A549 (cell line): ENCODE measurements at regions not wholly inside any gene's neighbourhood (a gene's known extent, or its start where the extent isn't known, plus 50 kb on each side); places are given as distances from the start of the nearest gene placed in this dataset.

Experiments used
- CEBPB ChIP-seq, 2 experiments: fragments of >200 bp in 1 of 2; sonication (Bioruptor Twin) in 1 of 2; formaldehyde crosslinking in 1 of 2; IDR thresholded peaks; 2 replicates each; pipeline ENCODE4 v1.6.1; 2012 to 2016
- CTCF ChIP-seq: fragments of >200 bp; sonication (Bioruptor Twin); formaldehyde crosslinking; IDR thresholded peaks from 3 replicates; pipeline ENCODE4 v1.5.1; 2016
- KDM1A ChIP-seq: fragments of 200-600 bp; sonication (generic); IDR thresholded peaks from 2 replicates; pipeline ENCODE4 v1.6.1; 2016; ENCODE audit warnings: low read depth, mild to moderate bottlenecking
- MAFK ChIP-seq: fragments of 450-650 bp; IDR thresholded peaks from 2 replicates; pipeline ENCODE4 v1.6.1; 2014; ENCODE audit not compliant: partially characterized antibody
- MAX ChIP-seq: IDR thresholded peaks from 2 replicates; pipeline ENCODE4 v1.6.1; 2012
- NPAS2 ChIP-seq: fragments of 250-450 bp; sonication (Bioruptor Pico); IDR thresholded peaks from 2 replicates; pipeline ENCODE4 v1.8.0; 2022; ENCODE audit warnings: mild to moderate bottlenecking, moderate library complexity, borderline replicate concordance
- NR3C1 ChIP-seq: fragments of >200 bp; sonication (Bioruptor Twin); formaldehyde crosslinking; IDR thresholded peaks from 3 replicates; pipeline ENCODE4 v1.6.1; 2017
- PBX3 ChIP-seq: IDR thresholded peaks from 2 replicates; pipeline ENCODE4 v1.6.1; 2012
- POLR2A ChIP-seq: IDR thresholded peaks from 2 replicates; pipeline ENCODE4 v1.6.1; 2012; ENCODE audit warnings: mild to moderate bottlenecking, low read length
- RAD21 ChIP-seq, 2 experiments: fragments of >200 bp in 1 of 2; sonication (Bioruptor Twin) in 1 of 2; formaldehyde crosslinking in 1 of 2; IDR thresholded peaks in 1 of 2; conservative IDR thresholded peaks in 1 of 2; 2 replicates in 1 of 2; 3 replicates in 1 of 2; pipeline ENCODE4 v1.6.1; 2012 to 2018; ENCODE audit warnings: inconsistent platforms in 1 of 2
- REST ChIP-seq: fragments of 200-600 bp; sonication (generic); IDR thresholded peaks from 2 replicates; pipeline ENCODE4 v1.6.1; 2016; ENCODE audit warnings: antibody characterized with exemption, mild to moderate bottlenecking, moderate library complexity
- SMC3 ChIP-seq: fragments of >200 bp; sonication (Bioruptor Twin); formaldehyde crosslinking; IDR thresholded peaks from 3 replicates; pipeline ENCODE4 v1.6.1; 2018; ENCODE audit warnings: inconsistent platforms

- TF ChIP-seq CTCF (no peak), RAD21 (conservative IDR thresholded peaks at IDR 0.05 in 1 of 2, IDR thresholded peaks at IDR 0.05 in 1 of 2) (no peak), REST (no peak), PBX3 (no peak), CEBPB (IDR thresholded peaks at IDR 0.05) (no peak), POLR2A (no peak), MAX (no peak), KDM1A (no peak), NR3C1 (no peak), NPAS2 (CRISPR knock-in tag) (no peak), MAFK (no peak), SMC3 (no peak)
Observed at GRCh38 chr15:91759560-91759959, 93.9 kb upstream of the SLCO3A1 start.
